ENCODE measurements at regions not wholly inside any gene's neighbourhood (a gene's known extent, or its start where the extent isn't known, plus 50 kb on each side); places are given as distances from the start of the nearest gene placed in this dataset.
"Not testable (repeated sequence)": the region's sequence is repeated elsewhere in the genome, so short reads cannot be mapped to it uniquely, and the experiment has no call there.

DNA sequence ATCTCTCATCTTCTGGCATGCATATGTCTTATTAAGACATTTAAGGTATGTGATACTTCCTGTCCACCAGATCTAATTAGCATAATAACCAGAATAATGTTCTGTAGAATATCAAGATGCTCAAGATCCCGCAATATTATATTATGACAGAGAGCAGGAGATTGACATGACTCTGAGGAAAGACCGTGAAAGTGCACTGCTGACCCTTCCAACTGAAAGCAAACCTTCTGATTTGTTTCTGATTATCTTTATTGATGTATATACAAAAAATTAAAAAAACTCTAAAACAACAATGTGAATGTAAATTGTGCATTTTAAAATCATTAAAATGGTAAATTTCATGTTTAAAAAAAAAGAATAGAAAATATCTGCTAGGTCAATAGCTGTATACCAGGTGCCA is 184.4 kb upstream of the TMEM45B start:
- in situ Hi-C loops (cut with MboI; ENCODE audit: low sequenced_read_pairs): no loop called here

- in situ Hi-C loops (cut with MboI; ENCODE audit: low sequenced_read_pairs): no loop called here
Measured at GRCh38 chr11:129636926-129637325, 178.7 kb upstream of the TMEM45B start.

GRCh38 chr11:129637473-129637872 is 178.2 kb upstream of the TMEM45B start:
- in situ Hi-C loops (cut with MboI; ENCODE audit: low sequenced_read_pairs): no loop called here

GRCh38 chr11:129637983-129638776 is 177.5 kb upstream of the TMEM45B start:
- in situ Hi-C loops (cut with MboI; ENCODE audit: low sequenced_read_pairs): no loop called here

DNA sequence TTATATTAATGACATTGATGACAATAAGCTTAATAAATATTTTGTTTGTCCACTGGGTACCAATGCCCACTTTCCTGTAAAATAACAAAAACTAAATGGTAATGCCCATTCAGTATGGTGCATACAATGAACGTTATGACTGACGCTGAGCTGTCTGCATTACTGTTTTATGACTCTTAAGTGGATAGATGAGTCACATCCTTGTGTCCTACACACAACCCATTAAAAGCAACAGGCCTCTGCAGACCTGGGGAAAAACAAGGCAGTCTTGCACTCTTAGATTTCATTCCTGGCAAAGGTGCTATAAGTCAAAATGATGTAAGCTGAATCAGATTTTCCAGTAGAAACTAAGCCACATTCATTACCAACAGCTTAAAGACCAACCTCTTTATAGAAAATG is 176.3 kb upstream of the TMEM45B start:
- in situ Hi-C loops (cut with MboI; ENCODE audit: low sequenced_read_pairs): no loop called here

- in situ Hi-C loops (cut with MboI; ENCODE audit: low sequenced_read_pairs): no loop called here
Measured at GRCh38 chr11:129640671-129641070, 175.0 kb upstream of the TMEM45B start.

- in situ Hi-C loops (cut with MboI; ENCODE audit: low sequenced_read_pairs): no loop called here
Measured at GRCh38 chr11:129643031-129643721, 172.5 kb upstream of the TMEM45B start.

GRCh38 chr11:129644326-129644725 is 171.3 kb upstream of the TMEM45B start:
- in situ Hi-C loops (cut with MboI; ENCODE audit: low sequenced_read_pairs): no loop called here

DNA sequence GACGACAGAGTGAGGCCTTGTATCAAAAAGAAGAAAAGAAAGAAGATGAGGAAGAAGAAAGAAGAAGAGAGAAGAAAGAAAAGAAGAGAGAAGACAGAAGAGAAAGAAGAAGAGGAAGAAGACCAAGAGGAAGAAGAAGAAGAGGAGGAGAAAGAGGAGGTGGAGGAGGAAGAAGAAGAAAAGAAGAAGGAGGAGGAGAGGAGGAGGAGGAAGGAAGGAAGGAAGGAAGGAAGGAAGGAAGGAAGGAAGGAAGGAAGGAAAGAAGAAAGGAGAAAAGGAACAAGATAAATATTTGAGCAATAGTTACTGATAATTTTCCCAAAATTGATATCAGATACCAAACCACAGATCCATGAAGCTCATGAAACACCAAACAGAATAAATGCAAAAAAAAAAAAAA is 169.7 kb upstream of the TMEM45B start:
- in situ Hi-C loops (cut with MboI; ENCODE audit: low sequenced_read_pairs): no loop called here

DNA sequence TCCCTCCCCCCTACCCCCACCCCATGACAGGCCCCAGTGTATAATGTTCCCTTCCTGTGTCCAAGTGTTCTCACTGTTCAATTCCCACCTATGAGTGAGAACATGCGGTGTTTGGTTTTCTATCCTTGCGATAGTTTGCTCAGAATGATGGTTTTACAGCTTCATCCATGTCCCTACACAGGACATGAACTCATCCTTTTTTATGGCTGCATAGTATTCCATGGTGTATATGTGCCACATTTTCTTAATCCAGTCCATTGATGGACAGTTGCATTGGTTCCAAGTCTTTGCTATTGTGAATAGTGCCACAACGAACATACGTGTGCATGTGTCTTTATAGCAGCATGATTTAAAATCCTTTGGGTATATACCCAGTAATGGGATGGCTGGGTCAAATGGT is 165.6 kb upstream of the TMEM45B start:
- in situ Hi-C loops (cut with MboI; ENCODE audit: low sequenced_read_pairs): not testable (repeated sequence)

- in situ Hi-C loops (cut with MboI; ENCODE audit: low sequenced_read_pairs): no loop called here
Measured at GRCh38 chr11:129652835-129653234, 162.8 kb upstream of the TMEM45B start.

DNA sequence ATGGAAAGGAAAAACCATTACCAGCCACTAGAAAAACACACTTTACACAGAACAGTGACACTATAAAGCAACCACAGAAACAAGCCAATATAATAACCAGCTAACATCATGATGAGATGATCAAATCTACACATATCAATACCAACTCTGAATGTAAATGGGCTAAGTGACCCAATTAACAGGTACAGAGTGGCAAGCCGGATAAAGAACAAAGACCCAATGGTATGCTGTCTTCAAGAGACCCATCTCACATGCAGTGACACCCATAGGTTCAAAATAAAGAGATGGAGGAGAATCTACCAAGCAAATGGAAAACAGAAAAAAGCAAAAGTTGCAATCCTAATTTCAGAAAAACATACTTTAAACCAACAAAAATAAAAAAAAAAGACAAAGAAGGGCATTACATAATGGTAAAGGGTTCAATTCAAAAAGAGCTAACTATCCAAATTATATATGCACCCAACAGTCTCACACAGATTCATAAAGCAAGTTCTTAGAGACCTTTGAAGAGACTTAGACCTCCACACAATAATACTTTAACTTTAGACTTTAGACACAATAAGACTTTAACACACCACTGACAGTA is 160.3 kb upstream of the TMEM45B start:
- in situ Hi-C loops (cut with MboI; ENCODE audit: low sequenced_read_pairs): no loop called here

DNA sequence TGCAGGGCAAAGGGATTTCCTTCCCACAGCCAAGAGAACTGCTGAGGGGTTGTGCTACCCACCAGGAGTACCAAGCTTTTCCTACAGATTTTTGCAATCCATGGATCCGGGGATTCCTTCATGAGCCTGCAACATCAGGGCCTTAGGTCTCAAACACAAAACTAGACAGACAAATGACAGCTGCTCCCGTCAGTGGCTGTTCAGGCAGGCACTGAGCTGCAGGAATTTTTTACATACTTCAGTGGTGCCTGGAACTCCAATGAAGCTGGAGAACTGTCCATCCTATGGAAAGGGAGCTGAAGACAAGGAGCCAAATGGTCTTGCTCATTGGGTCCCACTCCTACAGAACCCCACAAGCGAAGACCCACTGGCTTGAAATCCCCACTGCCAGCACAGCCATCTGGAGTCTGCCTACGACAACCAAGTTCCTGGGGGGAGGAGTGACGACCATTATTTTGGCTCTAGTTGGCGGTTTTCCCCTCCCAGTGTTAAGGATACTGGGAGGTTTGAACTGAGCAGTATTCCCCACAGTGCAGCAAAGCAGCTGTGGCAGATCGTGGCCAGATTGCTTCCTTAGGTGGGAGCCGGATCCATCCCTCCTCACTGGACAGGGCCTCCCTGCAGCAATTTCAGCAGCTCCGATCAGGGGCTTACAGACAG is 157.7 kb upstream of the TMEM45B start:
- in situ Hi-C loops (cut with MboI; ENCODE audit: low sequenced_read_pairs): no loop called here

GRCh38 chr11:129658526-129658867 is 157.2 kb upstream of the TMEM45B start:
- in situ Hi-C loops (cut with MboI; ENCODE audit: low sequenced_read_pairs): no loop called here

DNA sequence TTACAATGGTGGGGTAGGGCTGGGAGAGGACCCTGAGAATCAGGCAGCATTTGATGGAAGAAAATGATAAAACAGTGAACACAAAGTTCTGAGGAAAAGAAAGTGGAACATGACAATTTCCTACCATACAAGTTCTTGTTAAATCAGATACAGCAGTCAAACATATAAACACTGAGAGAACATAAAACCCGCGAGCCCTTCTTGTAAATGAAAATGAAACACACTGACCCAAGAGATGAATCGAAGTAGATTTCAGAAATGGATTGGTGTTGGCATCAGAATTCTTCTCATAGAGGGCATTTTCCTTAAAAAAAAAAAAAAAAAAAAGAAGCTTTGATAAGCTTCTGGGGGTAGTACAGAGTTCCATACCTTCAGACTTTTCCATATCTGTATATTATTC is 134.7 kb upstream of the TMEM45B start:
- in situ Hi-C loops (cut with MboI; ENCODE audit: low sequenced_read_pairs): no loop called here

DNA sequence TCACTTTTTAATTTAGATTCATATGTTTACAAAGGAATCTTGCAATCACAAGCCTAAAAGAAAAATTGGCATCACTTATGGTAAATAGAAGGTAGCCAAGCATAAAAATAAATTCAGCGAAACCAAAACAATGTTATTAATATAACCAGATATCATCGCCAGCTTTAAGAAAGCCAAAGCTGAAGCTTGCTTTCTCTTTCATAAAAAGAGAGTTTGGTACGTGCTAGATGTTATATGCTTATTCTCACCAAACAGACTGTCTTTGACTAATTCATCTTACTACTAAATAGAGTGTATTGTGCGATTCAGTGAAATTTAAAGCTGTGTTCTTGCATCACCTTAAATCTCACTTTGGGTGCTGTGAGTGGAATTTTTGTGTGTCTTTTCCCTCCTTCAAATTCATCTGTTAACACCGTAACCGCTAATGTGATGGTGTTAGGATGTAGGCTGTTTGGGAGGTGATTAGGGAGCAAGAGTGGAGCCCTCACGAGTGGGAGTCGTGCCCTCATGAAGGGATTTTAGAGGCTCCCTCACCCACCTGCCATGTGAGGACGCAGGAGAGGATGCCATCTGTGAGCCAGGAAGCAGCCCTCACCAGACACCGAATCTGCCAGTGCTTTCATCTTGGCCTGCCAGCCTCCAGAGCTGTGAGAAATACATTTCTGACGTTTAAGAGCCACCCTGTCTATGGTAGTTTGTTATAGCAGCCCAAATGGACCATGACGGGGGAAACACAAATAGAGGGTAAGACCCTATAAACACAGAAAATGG is 134.1 kb upstream of the TMEM45B start:
- in situ Hi-C loops (cut with MboI; ENCODE audit: low sequenced_read_pairs): no loop called here

GRCh38 chr11:129686269-129686668 is 129.4 kb upstream of the TMEM45B start:
- in situ Hi-C loops (cut with MboI; ENCODE audit: low sequenced_read_pairs): no loop called here

GRCh38 chr11:129691142-129691541 is 124.5 kb upstream of the TMEM45B start:
- in situ Hi-C loops (cut with MboI; ENCODE audit: low sequenced_read_pairs): no loop called here

- in situ Hi-C loops (cut with MboI; ENCODE audit: low sequenced_read_pairs): no loop called here
Measured at GRCh38 chr11:129694538-129694937, 121.1 kb upstream of the TMEM45B start.

DNA sequence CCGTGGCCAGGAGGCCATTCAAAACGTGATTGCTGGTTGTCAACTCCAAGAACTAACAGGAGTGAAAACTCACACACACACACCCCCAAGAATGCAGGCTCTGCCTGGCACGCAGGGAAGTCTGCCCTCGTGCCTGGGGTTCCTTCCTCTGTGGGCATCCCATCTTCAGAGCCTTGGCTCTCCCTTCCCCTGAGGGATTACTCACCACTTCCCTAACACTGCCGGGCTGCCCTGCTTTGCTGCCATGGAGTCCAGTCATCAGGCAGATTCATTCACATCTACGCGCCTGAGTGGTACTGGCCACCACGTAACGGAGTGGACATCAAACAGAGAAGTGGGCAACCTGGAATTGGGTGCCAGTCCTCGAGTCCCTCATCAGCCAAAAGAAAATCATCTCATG is 120.7 kb upstream of the TMEM45B start:
- in situ Hi-C loops (cut with MboI; ENCODE audit: low sequenced_read_pairs): no loop called here
